ENCODE measurements at regions not wholly inside any gene's neighbourhood (a gene's known extent, or its start where the extent isn't known, plus 50 kb on each side); places are given as distances from the start of the nearest gene placed in this dataset.

- intact Hi-C loops (cut with micrococcal nuclease; ENCODE audit: unreplicated experiment) (no loop called here), in situ Hi-C loops (cut with MboI) (no loop called here)
- no peak for FAIRE-seq
- Histone ChIP-seq H3K79me2 (ENCODE audit: control insufficient read depth, insufficient read depth, low read length) (no peaks in the 10 kb centered on the region), H3K9me3 (replicated peaks; ENCODE audit: control insufficient read depth, insufficient read depth, low read length) (no peaks in the 10 kb centered on the region), H3K9ac (ENCODE audit: control insufficient read depth, insufficient read depth, low read length) (no peak overlapping the region), H3K36me3 (ENCODE audit: control insufficient read depth in 2 of 2, insufficient read depth in 2 of 2, low read length in 1 of 2) (no peaks in the 10 kb centered on the region), H3K4me3 (no peak overlapping the region), H2AFZ (ENCODE audit: control insufficient read depth, low read depth, low read length) (no peak overlapping the region), H3K27me3 (replicated peaks in 1 of 2; ENCODE audit: control insufficient read depth in 2 of 2, insufficient read depth in 2 of 2, low read length in 1 of 2) (no peaks in the 10 kb centered on the region; a peak in 2 of 4 replicates), H3K4me1 (ENCODE audit: control insufficient read depth, insufficient read depth, low read length) (no peaks in the 10 kb centered on the region), H3K4me2 (ENCODE audit: control insufficient read depth, insufficient read depth) (no peak overlapping the region), H3K27ac (ENCODE audit: control insufficient read depth, insufficient read depth) (no peak overlapping the region), H4K20me1 (ENCODE audit: control insufficient read depth, insufficient read depth) (no peaks in the 10 kb centered on the region)
- BruUV-seq (replicated peaks), result no TSS peak
- ATAC-seq, result no peak
- no peak for DNase-seq (ENCODE audit: low read depth, low spot score)
- RAD21 ChIA-PET (ENCODE audit: unreplicated experiment), result no interaction called here
- SMC1A ChIA-PET (ENCODE audit: uncharacterized antibody, unreplicated experiment), result no interaction called here
- WGBS (ENCODE audit: insufficient coverage, insufficient replicate concordance, low lambda C conversion rate, missing lambda C conversion rate), result 6% methylated on average over 6 of the region's 6 CpGs
- CTCF ChIA-PET, result no interaction called here
- no peak for TF ChIP-seq E2F8 (IDR thresholded peaks at IDR 0.05; ENCODE audit: low read depth, partially characterized antibody)
- POLR2A ChIA-PET, result no interaction called here
Observed at GRCh38 chr11:11076879-11077278, 219.0 kb upstream of the ZBED5 start.

- DNase-seq (ENCODE audit: low read depth, low spot score) (no peak), ATAC-seq (no peak), FAIRE-seq (no peak)
- H3K9ac ChIP-seq (ENCODE audit: control insufficient read depth, insufficient read depth, low read length), result no peak overlapping the region
- ChIA-PET CTCF (no interaction called here), POLR2A (no interaction called here), RAD21 (ENCODE audit: unreplicated experiment) (no interaction called here), SMC1A (ENCODE audit: uncharacterized antibody, unreplicated experiment) (interaction anchor here (0.7 to 1.5 kb wide), 2 partner anchors 48 to 172 kb away, joined by 3 to 4 read pairs; no protein-coding TSS in a partner anchor)
- no peaks in the 10 kb centered on the region for H4K20me1 ChIP-seq (ENCODE audit: control insufficient read depth, insufficient read depth)
- no TSS peak for BruUV-seq (replicated peaks)
- H3K4me3 ChIP-seq, result no peak overlapping the region
- no peak overlapping the region for H3K4me2 ChIP-seq (ENCODE audit: control insufficient read depth, insufficient read depth)
- no peak overlapping the region for H2AFZ ChIP-seq (ENCODE audit: control insufficient read depth, low read depth, low read length)
- WGBS (ENCODE audit: insufficient coverage, insufficient replicate concordance, low lambda C conversion rate, missing lambda C conversion rate), result 16% methylated on average over 4 of the region's 4 CpGs
- H3K9me3 ChIP-seq (replicated peaks; ENCODE audit: control insufficient read depth, insufficient read depth, low read length), result no peaks in the 10 kb centered on the region
- no peaks in the 10 kb centered on the region; a peak in 2 of 4 replicates for H3K27me3 ChIP-seq (replicated peaks in 1 of 2; ENCODE audit: control insufficient read depth in 2 of 2, insufficient read depth in 2 of 2, low read length in 1 of 2)
- in situ Hi-C loops (cut with MboI), result no loop called here
- no peaks in the 10 kb centered on the region for H3K36me3 ChIP-seq (ENCODE audit: control insufficient read depth in 2 of 2, insufficient read depth in 2 of 2, low read length in 1 of 2)
- H3K27ac ChIP-seq (ENCODE audit: control insufficient read depth, insufficient read depth), result no peak overlapping the region
- intact Hi-C loops (cut with micrococcal nuclease; ENCODE audit: unreplicated experiment), result no loop called here
- H3K79me2 ChIP-seq (ENCODE audit: control insufficient read depth, insufficient read depth, low read length), result no peaks in the 10 kb centered on the region
- H3K4me1 ChIP-seq (ENCODE audit: control insufficient read depth, insufficient read depth, low read length), result no peaks in the 10 kb centered on the region
- no peak for TF ChIP-seq CREB1 (IDR thresholded peaks at IDR 0.05; ENCODE audit: low read depth)
- TF ChIP-seq E2F4 (IDR thresholded peaks at IDR 0.05; ENCODE audit: low read depth, low read length), result no peak
- TF ChIP-seq ZNF274 (IDR thresholded peaks at IDR 0.05; ENCODE audit: insufficient read depth, insufficient read length), result no peak
- TF ChIP-seq MYB (IDR thresholded peaks at IDR 0.05; ENCODE audit: borderline replicate concordance, low read depth, low read length), result no peak
- TF ChIP-seq SMAD5 (IDR thresholded peaks at IDR 0.05; ENCODE audit: low read depth), result no peak
- TF ChIP-seq SUPT20H (IDR thresholded peaks at IDR 0.05; ENCODE audit: borderline replicate concordance, control insufficient read depth, low read depth, low read length), result no peak
- no peak for TF ChIP-seq FOS (IDR thresholded peaks at IDR 0.05; ENCODE audit: borderline replicate concordance, extremely low read depth, insufficient read length)
- TF ChIP-seq DPF2 (IDR thresholded peaks at IDR 0.05), result no peak
- no peak for TF ChIP-seq TCF7 (IDR thresholded peaks at IDR 0.05; ENCODE audit: borderline replicate concordance)
- no peak for TF ChIP-seq GATAD2B (conservative IDR thresholded peaks at IDR 0.05; ENCODE audit: low read depth)
- TF ChIP-seq HSF1 (IDR thresholded peaks at IDR 0.05; ENCODE audit: low read depth, low read length), result no peak
- TF ChIP-seq NFIC (IDR thresholded peaks at IDR 0.05; ENCODE audit: low read depth, low read length), result no peak
- TF ChIP-seq FOXK2 (IDR thresholded peaks at IDR 0.05), result no peak
Observed at GRCh38 chr11:11076276-11076675, 218.4 kb upstream of the ZBED5 start.
